ENCODE measurements at regions not wholly inside any gene's neighbourhood (a gene's known extent, or its start where the extent isn't known, plus 50 kb on each side); places are given as distances from the start of the nearest gene placed in this dataset.

DNA sequence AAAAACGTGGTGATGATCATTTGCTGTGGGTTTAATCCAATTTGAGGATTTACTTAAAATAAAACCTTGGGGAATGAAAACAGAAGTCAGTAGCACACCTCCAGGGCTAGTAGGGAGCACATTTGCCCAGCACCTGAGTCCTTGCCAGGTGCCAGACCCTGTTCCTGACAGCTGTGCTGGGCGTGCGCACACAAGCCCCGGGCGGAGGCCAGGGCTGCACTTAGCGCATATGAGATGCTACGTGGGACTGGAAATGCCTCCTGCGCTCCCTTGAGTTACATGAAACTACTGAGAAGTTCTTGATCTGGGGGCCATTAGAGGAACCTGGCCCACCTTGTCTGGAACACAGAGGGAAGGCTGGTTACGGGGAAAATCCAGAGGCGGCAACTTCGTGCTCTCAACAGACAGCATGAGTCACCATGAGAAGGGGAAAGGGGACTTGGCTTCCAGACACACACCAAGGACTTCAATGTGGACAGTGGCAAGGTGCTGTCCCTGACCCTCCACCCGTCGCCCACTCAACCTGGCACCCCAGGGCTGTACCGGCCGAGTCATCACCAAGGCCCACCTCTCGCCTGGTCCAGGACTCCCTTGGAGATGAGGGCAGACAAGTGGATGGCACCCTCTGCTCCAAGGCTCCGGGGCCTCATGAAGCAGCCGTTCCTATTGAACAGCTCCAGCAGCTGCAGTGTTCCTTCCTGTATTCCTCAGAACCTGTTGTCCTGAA, 1468.6 kb downstream of the BRD1 start:
- H3K36me3 Mint-ChIP-seq = no peaks in the 10 kb centered on the region
- TF ChIP-seq, protein P1, sequence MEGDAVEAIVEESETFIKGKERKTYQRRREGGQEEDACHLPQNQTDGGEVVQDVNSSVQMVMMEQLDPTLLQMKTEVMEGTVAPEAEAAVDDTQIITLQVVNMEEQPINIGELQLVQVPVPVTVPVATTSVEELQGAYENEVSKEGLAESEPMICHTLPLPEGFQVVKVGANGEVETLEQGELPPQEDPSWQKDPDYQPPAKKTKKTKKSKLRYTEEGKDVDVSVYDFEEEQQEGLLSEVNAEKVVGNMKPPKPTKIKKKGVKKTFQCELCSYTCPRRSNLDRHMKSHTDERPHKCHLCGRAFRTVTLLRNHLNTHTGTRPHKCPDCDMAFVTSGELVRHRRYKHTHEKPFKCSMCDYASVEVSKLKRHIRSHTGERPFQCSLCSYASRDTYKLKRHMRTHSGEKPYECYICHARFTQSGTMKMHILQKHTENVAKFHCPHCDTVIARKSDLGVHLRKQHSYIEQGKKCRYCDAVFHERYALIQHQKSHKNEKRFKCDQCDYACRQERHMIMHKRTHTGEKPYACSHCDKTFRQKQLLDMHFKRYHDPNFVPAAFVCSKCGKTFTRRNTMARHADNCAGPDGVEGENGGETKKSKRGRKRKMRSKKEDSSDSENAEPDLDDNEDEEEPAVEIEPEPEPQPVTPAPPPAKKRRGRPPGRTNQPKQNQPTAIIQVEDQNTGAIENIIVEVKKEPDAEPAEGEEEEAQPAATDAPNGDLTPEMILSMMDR (IDR thresholded peaks at IDR 0.05) = no peak
- no peak overlapping the region for H3K4me3 Mint-ChIP-seq
- no peak for ATAC-seq
- 89% methylated on average over 18 of the region's 18 CpGs for WGBS (ENCODE audit: insufficient coverage)
- H3K4me1 Mint-ChIP-seq = no peaks in the 10 kb centered on the region
- Histone ChIP-seq H3K27ac (ENCODE audit: low read length) (no peak overlapping the region), H3K27me3 (ENCODE audit: control insufficient read depth, insufficient read depth, low read length) (no peaks in the 10 kb centered on the region), H3K9me3 (ENCODE audit: control insufficient read depth, insufficient read depth, low read length) (no peaks in the 10 kb centered on the region), H3K4me3 (ENCODE audit: low read length) (no peak overlapping the region), H3K4me1 (ENCODE audit: control insufficient read depth, insufficient read depth, low read length) (no peaks in the 10 kb centered on the region), H3K36me3 (ENCODE audit: control insufficient read depth, insufficient read depth, low read length) (no peaks in the 10 kb centered on the region)
- intact Hi-C loops (cut with micrococcal nuclease) = no loop called here
- H3K27ac Mint-ChIP-seq = no peak overlapping the region
- peaks cover 3 to 15% of the 10 kb centered on the region in 2 donors for H3K27me3 Mint-ChIP-seq (ENCODE audit: low read depth in 2 of 2)
- no peaks in the 10 kb centered on the region for H3K9me3 Mint-ChIP-seq
- DNase-seq = no peak

DNA sequence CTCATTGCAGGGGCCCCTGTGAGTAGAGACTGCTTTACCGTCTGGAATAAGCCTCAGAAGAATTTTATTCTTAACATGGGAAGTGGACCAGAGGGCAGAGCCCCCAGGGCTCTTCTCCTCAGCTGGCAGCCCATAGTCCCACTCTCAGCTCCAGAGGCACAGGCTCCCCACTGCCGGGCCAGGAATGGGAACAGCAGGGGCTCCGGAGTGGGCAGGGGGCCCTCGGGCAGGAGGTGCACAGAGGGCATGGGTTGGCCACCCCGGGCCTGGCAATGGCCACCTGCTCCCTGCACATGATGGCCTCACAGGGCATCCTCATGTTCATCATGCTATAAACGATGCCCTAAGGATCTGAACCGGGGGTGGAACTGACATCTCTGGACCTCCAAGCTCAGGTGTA, 1469.7 kb downstream of the BRD1 start:
- WGBS (ENCODE audit: insufficient coverage) = 78% methylated on average over 7 of the region's 7 CpGs
- Mint-ChIP-seq H3K36me3 (no peaks in the 10 kb centered on the region), H3K9me3 (no peaks in the 10 kb centered on the region), H3K4me3 (no peak overlapping the region), H3K27me3 (ENCODE audit: low read depth in 2 of 2) (peaks cover 8 to 15% of the 10 kb centered on the region in 2 donors), H3K27ac (no peak overlapping the region), H3K4me1 (no peaks in the 10 kb centered on the region)
- intact Hi-C loops (cut with micrococcal nuclease) = no loop called here
- DNase-seq (no peak), ATAC-seq (no peak)
- Histone ChIP-seq H3K27me3 (ENCODE audit: control insufficient read depth, insufficient read depth, low read length) (no peaks in the 10 kb centered on the region), H3K4me3 (ENCODE audit: low read length) (no peak overlapping the region), H3K9me3 (ENCODE audit: control insufficient read depth, insufficient read depth, low read length) (no peaks in the 10 kb centered on the region), H3K4me1 (ENCODE audit: control insufficient read depth, insufficient read depth, low read length) (no peaks in the 10 kb centered on the region), H3K36me3 (ENCODE audit: control insufficient read depth, insufficient read depth, low read length) (no peaks in the 10 kb centered on the region), H3K27ac (ENCODE audit: low read length) (no peak overlapping the region)
- TF ChIP-seq, protein P1 (IDR thresholded peaks at IDR 0.05) = no peak

DNA sequence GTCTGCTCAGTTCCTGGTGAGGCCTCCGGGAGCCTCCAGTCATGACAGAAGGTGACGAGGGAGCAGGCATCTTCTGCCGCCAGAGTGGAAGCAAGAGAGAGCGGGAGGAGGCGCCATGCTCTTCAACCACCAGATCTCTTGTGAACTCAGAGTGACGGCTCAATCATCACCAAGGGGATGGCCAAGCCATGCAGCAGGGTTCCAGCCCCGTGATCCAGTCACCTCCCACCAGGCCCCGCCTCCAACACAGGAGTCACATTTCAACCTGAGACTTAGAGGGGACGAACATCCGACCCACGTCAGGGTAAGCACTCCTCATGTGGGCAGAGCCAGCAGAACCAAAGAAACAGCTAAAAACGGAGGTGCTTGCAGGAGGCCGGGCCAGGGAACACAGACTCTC, 1470.5 kb downstream of the BRD1 start:
- peaks cover 12 to 15% of the 10 kb centered on the region in 2 donors for H3K27me3 Mint-ChIP-seq (ENCODE audit: low read depth in 2 of 2)
- no peaks in the 10 kb centered on the region for H3K9me3 ChIP-seq (ENCODE audit: control insufficient read depth, insufficient read depth, low read length)
- H3K27me3 ChIP-seq (ENCODE audit: control insufficient read depth, insufficient read depth, low read length) = no peaks in the 10 kb centered on the region
- H3K36me3 Mint-ChIP-seq = no peaks in the 10 kb centered on the region
- H3K4me1 Mint-ChIP-seq = no peaks in the 10 kb centered on the region
- intact Hi-C loops (cut with micrococcal nuclease) = no loop called here
- H3K4me3 ChIP-seq (ENCODE audit: low read length) = no peak overlapping the region
- TF ChIP-seq, protein P1 (IDR thresholded peaks at IDR 0.05) = no peak
- no peak for DNase-seq
- H3K27ac ChIP-seq (ENCODE audit: low read length) = no peak overlapping the region
- no peaks in the 10 kb centered on the region for H3K9me3 Mint-ChIP-seq
- H3K4me3 Mint-ChIP-seq = no peak overlapping the region
- ATAC-seq = no peak
- H3K27ac Mint-ChIP-seq = no peak overlapping the region
- 49% methylated on average over 13 of the region's 13 CpGs for WGBS (ENCODE audit: insufficient coverage)
- no peaks in the 10 kb centered on the region for H3K36me3 ChIP-seq (ENCODE audit: control insufficient read depth, insufficient read depth, low read length)
- no peaks in the 10 kb centered on the region for H3K4me1 ChIP-seq (ENCODE audit: control insufficient read depth, insufficient read depth, low read length)

DNA sequence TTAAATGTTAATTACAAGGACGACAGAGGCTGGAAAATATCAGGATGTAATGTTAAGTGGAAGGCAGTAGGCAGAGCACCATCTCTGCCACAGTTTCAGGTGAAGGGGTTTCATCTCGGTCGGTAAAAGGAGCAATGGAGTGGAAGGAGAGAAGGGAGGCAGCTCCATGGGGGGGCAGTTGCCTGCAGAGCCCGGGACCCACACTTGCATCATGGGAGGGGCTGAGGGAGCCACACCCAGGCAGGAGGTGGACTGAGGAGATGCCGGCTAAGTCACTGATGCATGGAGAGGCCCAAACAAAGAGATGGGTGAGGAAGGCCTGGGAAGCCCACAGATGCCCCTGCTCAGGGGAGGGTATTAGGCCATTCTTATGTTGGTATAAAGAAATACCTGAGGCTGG, 1470.9 kb downstream of the BRD1 start:
- ATAC-seq (no peak), DNase-seq (no peak)
- Histone ChIP-seq H3K9me3 (ENCODE audit: control insufficient read depth, insufficient read depth, low read length) (no peaks in the 10 kb centered on the region), H3K4me1 (ENCODE audit: control insufficient read depth, insufficient read depth, low read length) (no peaks in the 10 kb centered on the region), H3K27me3 (ENCODE audit: control insufficient read depth, insufficient read depth, low read length) (no peaks in the 10 kb centered on the region), H3K27ac (ENCODE audit: low read length) (no peak overlapping the region), H3K4me3 (ENCODE audit: low read length) (no peak overlapping the region), H3K36me3 (ENCODE audit: control insufficient read depth, insufficient read depth, low read length) (no peaks in the 10 kb centered on the region)
- Mint-ChIP-seq H3K27me3 (ENCODE audit: low read depth in 2 of 2) (peaks cover 12 to 15% of the 10 kb centered on the region in 2 donors), H3K27ac (no peak overlapping the region), H3K4me3 (no peak overlapping the region), H3K9me3 (no peaks in the 10 kb centered on the region), H3K36me3 (no peaks in the 10 kb centered on the region), H3K4me1 (no peaks in the 10 kb centered on the region)
- WGBS (ENCODE audit: insufficient coverage) = 85% methylated on average over 5 of the region's 5 CpGs
- intact Hi-C loops (cut with micrococcal nuclease) = no loop called here
- TF ChIP-seq, protein P1 (IDR thresholded peaks at IDR 0.05) = no peak
